Anterior cingulate cortex (tissue), 58 donors: ENCODE measurements at regions not wholly inside any gene's neighbourhood (a gene's known extent, or its start where the extent isn't known, plus 50 kb on each side); places are given as distances from the start of the nearest gene placed in this dataset.

ENCODE experiments used
- DNase-seq, 58 donors: peaks; one replicate each; lab custom pipeline; 2025; lab: John Stamatoyannopoulos, UW

GRCh38 chr4:185921583-185922555 lies 109.9 kb upstream of the SORBS2 start:
- DNase-seq, result no peak

- DNase-seq, result no peak
These were observed 112.6 kb upstream of the SORBS2 start for GRCh38 chr4:185924458-185925044.

- DNase-seq, result no peak
These were observed 113.9 kb upstream of the SORBS2 start for GRCh38 chr4:185925910-185926360.

GRCh38 chr4:185931375-185931774 lies 119.4 kb upstream of the SORBS2 start:
- no peak for DNase-seq

- DNase-seq, result no peak
These were observed 120.0 kb upstream of the SORBS2 start for GRCh38 chr4:185931986-185932385.

GRCh38 chr4:185932491-185932890 lies 120.5 kb upstream of the SORBS2 start:
- no peak for DNase-seq

- DNase-seq, result no peak
These were observed 121.1 kb upstream of the SORBS2 start for GRCh38 chr4:185933078-185933581.

- peak in 13 of 58 donors; percentile 5 to 31 (median 12) for DNase-seq
These were observed 124.8 kb upstream of the SORBS2 start for GRCh38 chr4:185936650-185937376.

GRCh38 chr4:185938654-185939053 lies 126.7 kb upstream of the SORBS2 start:
- no peak for DNase-seq

- DNase-seq, result no peak
These were observed 127.5 kb upstream of the TLR3 start for GRCh38 chr4:185941461-185941860.

- DNase-seq, result no peak
These were observed 123.7 kb upstream of the TLR3 start for GRCh38 chr4:185945252-185945651.

GRCh38 chr4:185945906-185946305 lies 123.0 kb upstream of the TLR3 start:
- DNase-seq, result no peak

GRCh38 chr4:185950891-185951290 lies 118.1 kb upstream of the TLR3 start:
- DNase-seq, result no peak

- DNase-seq, result no peak
These were observed 113.7 kb upstream of the TLR3 start for GRCh38 chr4:185955151-185955770.

- DNase-seq, result peak in 21 of 58 donors; percentile 2 to 49 (median 12)
These were observed 113.0 kb upstream of the TLR3 start for GRCh38 chr4:185955826-185956543.

- DNase-seq, result no peak
These were observed 112.4 kb upstream of the TLR3 start for GRCh38 chr4:185956544-185956940.

GRCh38 chr4:185958094-185958747 lies 110.7 kb upstream of the TLR3 start:
- no peak for DNase-seq

- no peak for DNase-seq
These were observed 103.3 kb upstream of the TLR3 start for GRCh38 chr4:185965426-185966384.
